ENCODE measurements at regions not wholly inside any gene's neighbourhood (a gene's known extent, or its start where the extent isn't known, plus 50 kb on each side); places are given as distances from the start of the nearest gene placed in this dataset.
A peak's percentile ranks its signal among the peaks of the same experiment; 100 is the strongest.
"Not testable (repeated sequence)": the region's sequence is repeated elsewhere in the genome, so short reads cannot be mapped to it uniquely, and the experiment has no call there.

- H3K27me3 Mint-ChIP-seq, DNase-seq, H3K36me3 Mint-ChIP-seq, H3K4me3 Mint-ChIP-seq, H3K4me1 Mint-ChIP-seq, CTCF ChIA-PET, H3K27ac Mint-ChIP-seq: not testable (repeated sequence)
- peaks cover 35% of the 10 kb centered on the region for H3K9me3 Mint-ChIP-seq
These were observed 64.5 kb upstream of the HTR1E start for GRCh38 chr6:86872810-86873209.

GRCh38 chr6:86871681-86872080 lies 65.6 kb upstream of the HTR1E start:
- no peaks in the 10 kb centered on the region for H3K36me3 Mint-ChIP-seq
- no peaks in the 10 kb centered on the region for H3K4me1 Mint-ChIP-seq
- no peak overlapping the region for H3K4me3 Mint-ChIP-seq
- DNase-seq: no peak
- peaks cover 35% of the 10 kb centered on the region for H3K9me3 Mint-ChIP-seq
- CTCF ChIA-PET: no interaction called here
- H3K27me3 Mint-ChIP-seq: no peaks in the 10 kb centered on the region
- H3K27ac Mint-ChIP-seq: no peak overlapping the region

GRCh38 chr6:86869500-86869899 lies 67.8 kb upstream of the HTR1E start:
- peaks cover 30% of the 10 kb centered on the region for H3K9me3 Mint-ChIP-seq
- H3K4me3 Mint-ChIP-seq: no peak overlapping the region
- H3K4me1 Mint-ChIP-seq: no peaks in the 10 kb centered on the region
- no peaks in the 10 kb centered on the region for H3K36me3 Mint-ChIP-seq
- no peak overlapping the region for H3K27ac Mint-ChIP-seq
- no peak for DNase-seq
- H3K27me3 Mint-ChIP-seq: no peaks in the 10 kb centered on the region
- CTCF ChIA-PET: no interaction called here

- Mint-ChIP-seq H3K4me3 (no peak overlapping the region), H3K9me3 (no peaks in the 10 kb centered on the region), H3K36me3 (no peaks in the 10 kb centered on the region), H3K27me3 (no peaks in the 10 kb centered on the region), H3K27ac (no peak overlapping the region), H3K4me1 (no peaks in the 10 kb centered on the region)
- no peak for DNase-seq
- CTCF ChIA-PET: interaction anchor here (1.0 kb wide), 1 partner anchor 10 kb away, joined by 3 read pairs; no protein-coding TSS in a partner anchor
These were observed 77.8 kb upstream of the HTR1E start for GRCh38 chr6:86859513-86859912.

- Mint-ChIP-seq H3K4me1 (no peaks in the 10 kb centered on the region), H3K36me3 (no peaks in the 10 kb centered on the region), H3K4me3 (no peak overlapping the region), H3K27me3 (no peaks in the 10 kb centered on the region), H3K27ac (no peak overlapping the region), H3K9me3 (no peaks in the 10 kb centered on the region)
- no peak for DNase-seq
- CTCF ChIA-PET: interaction anchor here (1.0 kb wide), 1 partner anchor 9 kb away, joined by 3 read pairs; no protein-coding TSS in a partner anchor
These were observed 78.4 kb upstream of the HTR1E start for GRCh38 chr6:86858970-86859369.

GRCh38 chr6:86857783-86858182 lies 79.5 kb upstream of the HTR1E start:
- H3K9me3 Mint-ChIP-seq: no peaks in the 10 kb centered on the region
- H3K27ac Mint-ChIP-seq: no peak overlapping the region
- CTCF ChIA-PET: interaction anchor here (2.0 kb wide), 1 partner anchor 936 kb away, joined by 12 read pairs; no protein-coding TSS in a partner anchor
- no peaks in the 10 kb centered on the region for H3K4me1 Mint-ChIP-seq
- no peaks in the 10 kb centered on the region for H3K27me3 Mint-ChIP-seq
- no peaks in the 10 kb centered on the region for H3K36me3 Mint-ChIP-seq
- no peak overlapping the region for H3K4me3 Mint-ChIP-seq
- no peak for DNase-seq

GRCh38 chr6:86856937-86857563 lies 80.3 kb upstream of the HTR1E start:
- Mint-ChIP-seq H3K27ac (no peak overlapping the region), H3K4me3 (no peak overlapping the region), H3K4me1 (no peaks in the 10 kb centered on the region), H3K27me3 (no peaks in the 10 kb centered on the region), H3K36me3 (no peaks in the 10 kb centered on the region), H3K9me3 (no peaks in the 10 kb centered on the region)
- DNase-seq: peak; percentile 35
- CTCF ChIA-PET: interaction anchor here (1.1 to 2.0 kb wide), 2 partner anchors 21 to 935 kb away, joined by 3 to 12 read pairs; no protein-coding TSS in a partner anchor

- Mint-ChIP-seq H3K9me3 (no peaks in the 10 kb centered on the region), H3K4me3 (no peak overlapping the region), H3K4me1 (no peaks in the 10 kb centered on the region), H3K27ac (no peak overlapping the region), H3K36me3 (no peaks in the 10 kb centered on the region), H3K27me3 (no peaks in the 10 kb centered on the region)
- DNase-seq: no peak
- CTCF ChIA-PET: interaction anchor here (1.1 to 2.0 kb wide), 2 partner anchors 20 to 934 kb away, joined by 3 to 12 read pairs; no protein-coding TSS in a partner anchor
These were observed 80.9 kb upstream of the HTR1E start for GRCh38 chr6:86856379-86856778.

- CTCF ChIA-PET: no interaction called here
- no peak for DNase-seq
- Mint-ChIP-seq H3K4me1 (no peaks in the 10 kb centered on the region), H3K36me3 (no peaks in the 10 kb centered on the region), H3K4me3 (no peak overlapping the region), H3K9me3 (peaks cover 2% of the 10 kb centered on the region), H3K27ac (no peak overlapping the region), H3K27me3 (no peaks in the 10 kb centered on the region)
These were observed 88.3 kb upstream of the HTR1E start for GRCh38 chr6:86848986-86849385.

GRCh38 chr6:86832686-86833085 lies 104.6 kb upstream of the HTR1E start:
- Mint-ChIP-seq H3K27ac (no peak overlapping the region), H3K36me3 (no peaks in the 10 kb centered on the region), H3K9me3 (no peaks in the 10 kb centered on the region), H3K4me3 (no peak overlapping the region), H3K27me3 (no peaks in the 10 kb centered on the region), H3K4me1 (no peaks in the 10 kb centered on the region)
- CTCF ChIA-PET: no interaction called here
- DNase-seq: no peak

GRCh38 chr6:86825436-86825835 lies 111.9 kb upstream of the HTR1E start:
- Mint-ChIP-seq H3K27me3 (no peaks in the 10 kb centered on the region), H3K4me1 (no peaks in the 10 kb centered on the region), H3K4me3 (no peak overlapping the region), H3K27ac (no peak overlapping the region), H3K36me3 (no peaks in the 10 kb centered on the region), H3K9me3 (no peaks in the 10 kb centered on the region)
- no peak for DNase-seq
- CTCF ChIA-PET: no interaction called here

GRCh38 chr6:86822747-86823146 lies 114.6 kb upstream of the HTR1E start:
- no peaks in the 10 kb centered on the region for H3K36me3 Mint-ChIP-seq

GRCh38 chr6:86820750-86821149 lies 116.6 kb upstream of the HTR1E start:
- CTCF ChIA-PET: no interaction called here
- no peaks in the 10 kb centered on the region for H3K36me3 Mint-ChIP-seq
- no peak overlapping the region for H3K4me3 Mint-ChIP-seq
- peaks cover 1% of the 10 kb centered on the region for H3K9me3 Mint-ChIP-seq
- H3K4me1 Mint-ChIP-seq: no peaks in the 10 kb centered on the region
- H3K27me3 Mint-ChIP-seq: no peaks in the 10 kb centered on the region
- no peak for DNase-seq
- H3K27ac Mint-ChIP-seq: no peak overlapping the region

More at GRCh38 chr6:86822747-86823146, 114.6 kb upstream of the HTR1E start:
- Mint-ChIP-seq H3K9me3 (peaks cover 1% of the 10 kb centered on the region), H3K4me1 (no peaks in the 10 kb centered on the region), H3K27me3 (no peaks in the 10 kb centered on the region), H3K27ac (no peak overlapping the region), H3K4me3 (no peak overlapping the region)
- DNase-seq: no peak
- CTCF ChIA-PET: no interaction called here

- Mint-ChIP-seq H3K4me1 (no peaks in the 10 kb centered on the region), H3K9me3 (peaks cover 5% of the 10 kb centered on the region), H3K36me3 (no peaks in the 10 kb centered on the region), H3K27me3 (no peaks in the 10 kb centered on the region), H3K4me3 (no peak overlapping the region), H3K27ac (no peak overlapping the region)
- no peak for DNase-seq
- CTCF ChIA-PET: no interaction called here
These were observed 143.7 kb upstream of the HTR1E start for GRCh38 chr6:86793649-86794048.

- CTCF ChIA-PET: no interaction called here
- Mint-ChIP-seq H3K9me3 (no peaks in the 10 kb centered on the region), H3K27me3 (no peaks in the 10 kb centered on the region), H3K27ac (no peak overlapping the region), H3K4me3 (no peak overlapping the region), H3K36me3 (no peaks in the 10 kb centered on the region), H3K4me1 (no peaks in the 10 kb centered on the region)
- no peak for DNase-seq
These were observed 145.9 kb upstream of the HTR1E start for GRCh38 chr6:86791476-86791875.
